Gastrocnemius medialis (tissue), 4 donors: ENCODE measurements at regions not wholly inside any gene's neighbourhood (a gene's known extent, or its start where the extent isn't known, plus 50 kb on each side); places are given as distances from the start of the nearest gene placed in this dataset.

ENCODE experiments used
- POLR2A ChIP-seq, 2 donors: fragments of 450-650 bp; IDR thresholded peaks; one replicate each; pipeline ENCODE4 v1.6.1; 2017; ENCODE audit warnings: antibody characterized with exemption in 2 of 2, mild to moderate bottlenecking in 2 of 2, moderate library complexity in 2 of 2
- TF ChIP-seq, protein P1 (sequence below), 5 experiments: fragments of 450-650 bp in 3 of 5; fragments of 200-600 bp in 2 of 5; sonication (generic) in 2 of 5; IDR thresholded peaks in 4 of 5; conservative IDR thresholded peaks in 1 of 5; 1 replicate in 4 of 5; 2 replicates in 1 of 5; pipeline ENCODE4 v1.5.1; 2016 to 2019; ENCODE audit warnings: antibody characterized with exemption in 5 of 5, mild to moderate bottlenecking in 3 of 5, moderate library complexity in 3 of 5

DNA sequence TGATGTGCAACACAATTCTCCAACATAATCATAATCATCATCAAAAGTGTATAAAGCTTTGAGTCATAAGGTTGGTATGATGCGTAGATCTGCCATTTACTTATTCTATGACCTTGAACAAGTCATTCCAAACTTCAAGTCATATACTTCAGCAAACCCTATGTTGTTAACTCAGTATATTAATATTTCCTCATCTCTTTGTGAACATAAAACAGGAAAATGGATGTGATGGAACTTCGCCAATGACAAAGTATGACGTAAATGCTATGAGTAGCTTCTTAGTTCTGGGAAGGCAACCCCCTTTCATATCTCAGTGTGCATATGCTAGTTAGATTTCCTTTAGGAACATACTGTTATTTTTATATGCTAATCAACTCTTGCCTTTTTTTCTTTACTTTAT lies 102.7 kb upstream of the ANO3 start:
- TF ChIP-seq, protein P1, sequence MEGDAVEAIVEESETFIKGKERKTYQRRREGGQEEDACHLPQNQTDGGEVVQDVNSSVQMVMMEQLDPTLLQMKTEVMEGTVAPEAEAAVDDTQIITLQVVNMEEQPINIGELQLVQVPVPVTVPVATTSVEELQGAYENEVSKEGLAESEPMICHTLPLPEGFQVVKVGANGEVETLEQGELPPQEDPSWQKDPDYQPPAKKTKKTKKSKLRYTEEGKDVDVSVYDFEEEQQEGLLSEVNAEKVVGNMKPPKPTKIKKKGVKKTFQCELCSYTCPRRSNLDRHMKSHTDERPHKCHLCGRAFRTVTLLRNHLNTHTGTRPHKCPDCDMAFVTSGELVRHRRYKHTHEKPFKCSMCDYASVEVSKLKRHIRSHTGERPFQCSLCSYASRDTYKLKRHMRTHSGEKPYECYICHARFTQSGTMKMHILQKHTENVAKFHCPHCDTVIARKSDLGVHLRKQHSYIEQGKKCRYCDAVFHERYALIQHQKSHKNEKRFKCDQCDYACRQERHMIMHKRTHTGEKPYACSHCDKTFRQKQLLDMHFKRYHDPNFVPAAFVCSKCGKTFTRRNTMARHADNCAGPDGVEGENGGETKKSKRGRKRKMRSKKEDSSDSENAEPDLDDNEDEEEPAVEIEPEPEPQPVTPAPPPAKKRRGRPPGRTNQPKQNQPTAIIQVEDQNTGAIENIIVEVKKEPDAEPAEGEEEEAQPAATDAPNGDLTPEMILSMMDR (IDR thresholded peaks at IDR 0.05 in 4 of 5, conservative IDR thresholded peaks at IDR 0.05 in 1 of 5): no peak
- TF ChIP-seq POLR2A (IDR thresholded peaks at IDR 0.05): no peak
